ENCODE measurements at regions not wholly inside any gene's neighbourhood (a gene's known extent, or its start where the extent isn't known, plus 50 kb on each side); places are given as distances from the start of the nearest gene placed in this dataset.

DNA sequence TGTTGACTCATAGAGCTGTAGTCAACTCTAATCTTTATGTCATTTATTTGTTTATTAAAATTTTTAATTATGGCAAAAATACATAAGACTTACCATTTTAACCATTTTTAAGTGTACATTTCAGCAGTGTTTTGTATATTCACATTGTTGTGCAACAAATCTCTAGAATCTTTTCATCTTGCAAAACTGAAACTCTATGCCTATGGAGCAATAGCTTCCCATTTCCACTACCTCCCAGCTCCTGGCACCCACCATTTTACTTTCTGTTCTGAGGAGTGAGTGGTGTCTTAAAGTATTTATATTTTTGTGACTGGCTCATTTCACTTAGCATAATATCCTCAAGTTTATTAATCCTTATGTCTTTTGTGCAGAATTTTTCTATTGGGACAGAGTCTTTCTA, 181.0 kb downstream of the GPAT3 start:
- no peak for DNase-seq (ENCODE audit: low spot score)

DNA sequence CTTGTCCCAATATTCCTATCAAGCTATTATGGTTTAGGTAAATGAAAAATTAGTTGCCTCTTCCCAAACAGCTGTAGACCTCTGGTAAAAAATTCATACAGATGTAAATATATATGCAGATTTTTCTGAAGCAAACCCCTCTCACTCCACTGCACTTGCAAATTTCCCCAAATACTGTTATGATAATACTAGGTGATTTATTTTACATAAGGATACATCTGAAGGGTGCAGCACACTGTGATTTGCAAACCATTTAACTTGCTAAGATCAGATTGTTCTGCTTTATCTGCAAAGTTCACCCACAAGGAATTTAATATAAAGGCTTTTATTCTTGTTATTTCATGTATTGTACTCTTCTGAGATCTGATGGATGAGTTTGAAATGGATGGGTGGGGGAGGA, 177.0 kb downstream of the GPAT3 start:
- no peak for DNase-seq (ENCODE audit: low spot score)

DNA sequence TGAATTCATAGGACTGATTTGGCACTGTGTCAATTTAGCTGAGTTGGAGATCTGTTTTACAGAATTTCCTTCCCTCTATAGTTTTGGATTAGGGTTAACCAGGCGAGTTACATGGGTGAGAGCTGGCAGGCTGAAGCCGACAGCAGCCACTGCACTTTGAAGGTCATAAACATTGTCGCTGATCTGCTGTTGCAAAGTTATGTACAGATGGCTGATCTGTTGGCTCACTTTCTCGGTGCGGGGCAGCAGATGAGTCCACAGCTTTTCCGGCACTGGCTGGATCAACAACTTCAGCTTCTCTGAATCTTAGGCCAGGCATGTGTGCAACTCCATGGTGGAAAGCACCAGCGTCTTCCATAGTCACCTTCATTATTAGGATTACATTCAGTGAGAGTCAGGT, 173.7 kb downstream of the GPAT3 start:
- no peak for DNase-seq (ENCODE audit: low spot score)

DNA sequence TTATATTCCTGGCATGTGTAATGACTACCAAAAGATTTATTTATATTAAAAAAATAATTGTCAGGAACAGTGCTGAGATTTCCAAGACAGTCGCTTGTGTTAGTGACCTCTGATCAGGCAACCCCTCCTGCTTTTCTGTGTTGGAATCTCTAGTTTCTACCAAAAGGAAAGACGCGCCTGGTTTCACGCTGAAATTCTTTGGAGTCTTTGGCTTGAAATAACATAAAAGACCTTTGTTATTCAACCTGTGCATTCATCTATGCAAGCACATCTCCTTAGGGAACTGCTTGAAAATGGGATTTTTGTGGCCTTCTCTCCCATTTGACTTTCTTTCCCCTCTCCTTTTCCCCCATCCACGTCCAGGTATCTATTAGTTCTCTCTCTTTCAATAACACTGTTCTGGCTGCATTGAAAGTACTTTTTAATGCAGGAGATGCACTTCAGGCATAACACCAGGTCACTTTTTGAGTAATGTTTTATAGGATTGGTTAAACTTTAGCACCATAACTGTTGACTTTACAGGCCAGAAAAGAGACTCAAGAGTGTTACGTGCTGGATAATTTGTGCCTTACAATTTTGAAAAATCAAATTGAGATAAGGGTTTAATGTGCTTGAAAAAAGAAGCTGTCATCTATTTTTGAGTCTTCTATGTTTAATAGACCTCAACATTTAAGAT, 172.7 kb downstream of the GPAT3 start:
- DNase-seq (ENCODE audit: low spot score), result no peak

DNA sequence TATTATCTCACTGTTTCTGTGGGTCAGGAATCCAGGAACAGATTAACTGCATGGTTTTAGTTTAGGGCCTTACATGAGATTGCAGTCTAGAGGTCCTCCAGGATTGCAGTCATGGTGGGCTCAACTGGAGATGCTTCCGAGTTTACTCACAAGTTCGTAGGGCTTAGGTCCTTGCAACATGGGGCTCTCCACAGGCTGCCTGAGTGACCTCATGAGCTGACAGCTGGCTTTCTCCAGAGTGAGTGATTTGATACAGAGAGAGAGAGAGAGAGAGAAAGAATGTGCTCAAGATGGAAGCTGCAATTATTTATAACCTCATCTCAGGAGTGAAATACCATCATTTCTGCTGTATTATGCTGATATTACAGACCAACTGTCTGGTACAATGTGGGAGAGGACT, 168.9 kb downstream of the GPAT3 start:
- DNase-seq (ENCODE audit: low spot score), result no peak

DNA sequence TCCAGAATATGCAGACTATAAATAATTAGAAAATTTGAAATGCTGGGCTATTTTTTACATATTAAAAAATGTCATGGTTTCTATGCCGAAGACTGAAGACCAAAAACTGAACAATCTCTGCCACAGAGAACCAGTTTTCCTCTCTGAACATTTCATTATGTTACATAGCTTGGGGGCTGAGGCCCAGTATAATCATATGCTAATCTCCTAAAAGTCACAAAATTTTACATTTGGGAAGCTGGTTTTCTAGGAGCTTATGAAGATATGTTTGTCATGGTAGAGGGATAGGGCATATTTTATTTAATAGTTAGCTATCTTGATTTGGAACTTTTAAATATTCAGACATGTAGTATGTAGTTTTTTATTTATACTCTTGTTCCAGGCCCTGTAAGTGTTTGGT, 167.8 kb downstream of the GPAT3 start:
- DNase-seq (ENCODE audit: low spot score), result no peak

DNA sequence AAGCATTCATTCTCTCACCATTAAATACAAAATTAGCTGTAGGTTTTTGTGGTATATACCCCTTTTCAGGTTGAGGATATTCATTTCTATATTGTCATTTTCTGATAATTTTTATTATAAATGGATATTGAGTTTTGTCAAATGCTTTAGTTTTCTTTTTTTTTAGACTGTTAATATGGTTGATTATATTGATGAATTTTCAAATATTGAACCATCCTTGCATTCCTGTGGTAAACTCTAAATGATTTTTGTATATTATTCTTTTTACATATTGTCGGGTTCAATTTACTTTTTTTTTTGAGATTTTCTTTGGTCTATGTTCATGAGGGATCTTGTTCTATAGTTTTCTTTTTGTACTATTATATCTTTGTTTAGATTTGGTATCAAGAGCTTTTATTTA, 165.1 kb downstream of the GPAT3 start:
- DNase-seq (ENCODE audit: low spot score), result no peak

DNA sequence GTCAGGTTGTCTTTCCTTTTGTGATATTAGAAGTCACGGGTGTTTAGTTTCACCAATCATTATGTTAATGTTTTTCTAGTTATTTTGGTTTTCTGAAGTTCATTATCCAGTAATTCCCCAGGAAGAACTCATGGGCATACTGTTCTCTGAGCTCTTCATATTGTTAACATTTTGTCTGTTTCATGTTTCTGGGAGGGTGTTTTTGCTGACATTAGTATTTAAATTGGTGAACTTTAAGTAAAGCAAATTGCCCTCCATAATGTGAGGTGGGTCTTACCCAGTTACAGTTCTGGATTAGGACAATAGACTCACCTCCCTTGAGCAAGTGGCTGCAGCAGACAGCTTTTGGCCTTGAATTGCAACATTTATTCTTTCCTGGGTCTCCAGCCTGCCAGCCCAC, 163.4 kb downstream of the GPAT3 start:
- DNase-seq (ENCODE audit: low spot score), result no peak

DNA sequence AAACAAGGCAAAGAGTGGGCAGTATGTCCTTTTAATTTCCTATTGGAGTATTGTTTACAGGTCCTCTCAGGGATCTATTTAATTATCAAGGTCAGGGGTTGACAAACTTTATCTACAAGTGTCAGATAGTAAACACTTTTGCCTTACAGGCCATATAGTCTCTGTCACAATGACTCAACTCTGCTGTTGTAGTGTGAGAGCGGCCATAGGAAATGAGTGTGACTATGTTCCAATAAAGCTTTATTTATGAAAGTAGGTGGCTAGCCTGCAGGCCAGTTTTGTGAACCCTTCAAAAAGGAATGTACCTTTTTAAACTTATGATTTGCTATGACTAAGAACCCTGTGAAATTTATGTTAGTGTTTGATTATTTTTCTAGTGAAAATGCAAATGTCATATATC, 156.1 kb downstream of the GPAT3 start:
- no peak for DNase-seq (ENCODE audit: low spot score)

DNA sequence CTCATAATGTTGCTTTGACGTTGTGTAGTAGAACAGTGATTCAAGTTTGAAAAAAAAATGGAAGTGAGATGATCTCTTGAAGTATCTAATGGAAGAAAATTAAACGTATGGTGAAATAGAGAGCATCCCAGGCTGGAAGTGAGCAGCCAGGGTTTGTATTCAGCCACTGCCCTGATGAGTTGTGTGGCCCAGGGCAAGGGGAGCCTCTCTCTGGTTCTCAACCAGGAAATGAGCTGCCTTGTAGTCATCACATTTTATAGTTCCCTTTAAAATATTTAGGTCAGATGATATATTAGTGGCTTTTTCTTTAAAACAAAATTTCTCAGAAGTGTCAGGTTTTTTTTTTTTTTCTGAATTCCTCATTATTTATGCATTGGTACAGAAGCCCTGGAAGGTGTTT, 150.3 kb downstream of the GPAT3 start:
- no peak for DNase-seq (ENCODE audit: low spot score)

DNA sequence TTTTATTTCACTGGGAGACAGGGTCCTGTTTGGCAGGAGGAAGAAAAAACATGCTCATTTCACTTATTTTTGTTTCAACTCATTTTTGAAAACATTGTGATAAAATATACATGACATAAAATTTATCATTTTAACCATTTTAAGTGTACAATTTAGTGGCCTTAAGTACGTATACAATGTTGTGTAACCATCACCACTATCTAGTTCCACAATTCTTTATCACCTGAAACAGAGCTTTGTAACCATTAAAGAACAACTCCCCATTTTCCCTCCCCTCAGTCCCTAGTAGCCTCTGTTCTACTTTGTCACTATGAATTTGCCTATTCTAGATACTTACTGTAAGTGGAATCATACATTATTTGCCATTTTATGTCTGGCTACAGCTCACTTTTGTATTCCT, 143.8 kb downstream of the GPAT3 start:
- DNase-seq (ENCODE audit: low spot score), result no peak

DNA sequence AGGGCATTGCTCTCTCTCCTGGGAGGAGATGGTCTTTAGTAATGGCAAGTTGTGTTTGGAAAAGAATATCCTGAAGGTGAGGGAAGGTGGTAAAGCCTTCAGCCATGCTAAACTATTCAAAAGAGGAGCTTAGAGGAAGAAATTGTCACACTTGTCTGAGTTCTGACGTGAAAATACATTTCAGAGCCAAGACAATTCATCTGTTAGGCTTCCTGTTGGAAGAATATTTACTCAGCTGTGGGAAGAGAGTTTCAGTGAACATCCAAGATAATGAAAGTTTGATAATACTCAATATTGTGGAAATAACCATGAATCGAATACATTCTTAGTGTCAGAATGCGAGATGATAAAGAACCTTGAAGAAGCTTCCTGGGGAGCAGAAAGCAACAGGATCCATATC, 143.3 kb downstream of the GPAT3 start:
- no peak for DNase-seq (ENCODE audit: low spot score)

DNA sequence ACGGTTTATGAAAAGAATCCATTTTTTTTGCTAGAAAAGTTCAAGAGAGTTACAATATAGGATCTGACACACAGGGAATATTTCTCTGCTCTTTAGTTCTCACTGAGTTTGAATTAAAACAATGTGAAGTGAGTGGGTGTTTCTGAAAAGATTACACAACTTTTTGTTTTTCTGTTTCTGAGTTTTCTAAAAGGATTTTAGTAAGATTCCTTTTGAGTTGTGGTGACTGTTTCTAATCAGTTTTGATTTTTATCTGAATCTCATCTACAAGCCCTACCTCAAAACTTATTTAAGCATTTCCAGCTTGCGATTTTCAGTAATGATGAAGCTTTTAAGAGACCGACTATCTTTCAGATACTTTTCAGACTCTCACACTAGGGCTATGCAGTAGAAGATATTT, 141.7 kb downstream of the GPAT3 start:
- no peak for DNase-seq (ENCODE audit: low spot score)

DNA sequence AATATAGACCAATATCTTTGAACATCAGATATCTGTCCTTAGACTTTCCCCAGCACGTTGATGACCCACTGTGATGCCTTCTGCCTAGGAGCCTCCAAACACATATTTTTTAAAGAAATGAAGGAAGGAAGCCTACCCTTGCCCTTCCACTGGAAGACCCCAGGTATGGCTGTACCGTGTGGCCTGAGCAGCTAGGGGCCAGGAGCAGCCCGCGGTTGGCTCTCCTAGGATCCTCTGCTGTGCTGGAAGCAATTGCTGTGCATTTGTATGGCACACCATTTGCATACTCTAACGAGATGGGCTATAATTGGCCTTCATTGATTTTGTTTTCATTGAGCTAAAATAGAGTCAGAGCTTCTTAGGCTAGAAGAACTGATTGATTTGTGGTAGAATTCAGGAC, 128.8 kb downstream of the GPAT3 start:
- no peak for DNase-seq (ENCODE audit: low spot score)

DNA sequence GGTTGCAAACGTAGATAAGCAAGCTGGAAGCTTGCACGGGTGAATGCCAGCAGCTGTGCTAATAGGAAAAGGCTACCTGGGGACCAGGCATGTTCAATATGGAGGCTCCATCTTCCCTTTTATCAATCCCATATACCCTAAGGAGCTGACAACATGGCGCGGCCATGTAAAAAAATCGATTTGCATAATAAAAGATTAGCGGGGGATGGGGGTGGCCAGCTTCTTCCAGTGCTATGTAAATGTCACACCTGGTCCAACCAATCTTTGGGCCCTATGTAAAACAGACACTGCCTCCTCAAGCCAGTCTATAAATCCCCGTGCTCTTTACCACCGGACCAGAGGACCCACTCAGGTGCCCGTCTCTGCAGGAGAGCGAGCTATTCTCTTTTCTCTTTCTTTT, 128.2 kb downstream of the GPAT3 start:
- DNase-seq (ENCODE audit: low spot score), result no peak

DNA sequence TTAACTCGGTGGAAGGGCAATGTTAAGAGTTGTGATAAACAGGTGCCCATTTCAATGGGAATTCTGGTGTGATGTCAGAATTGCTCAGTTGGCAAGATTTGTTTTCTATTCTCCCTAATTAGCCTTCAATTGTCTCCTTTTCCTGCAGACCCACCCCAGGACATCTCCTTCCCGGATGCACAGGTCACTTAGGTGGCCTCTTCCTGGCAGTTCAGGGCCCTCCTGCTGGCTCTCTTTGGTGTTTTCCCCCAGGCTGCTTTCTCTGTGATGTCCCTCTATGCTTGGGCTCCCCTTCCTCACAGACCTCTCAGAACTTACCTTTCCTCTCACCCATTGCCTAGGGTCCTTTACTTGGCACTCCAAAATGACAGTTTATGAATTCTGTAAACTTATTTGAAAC, 126.3 kb downstream of the GPAT3 start:
- DNase-seq (ENCODE audit: low spot score), result no peak

DNA sequence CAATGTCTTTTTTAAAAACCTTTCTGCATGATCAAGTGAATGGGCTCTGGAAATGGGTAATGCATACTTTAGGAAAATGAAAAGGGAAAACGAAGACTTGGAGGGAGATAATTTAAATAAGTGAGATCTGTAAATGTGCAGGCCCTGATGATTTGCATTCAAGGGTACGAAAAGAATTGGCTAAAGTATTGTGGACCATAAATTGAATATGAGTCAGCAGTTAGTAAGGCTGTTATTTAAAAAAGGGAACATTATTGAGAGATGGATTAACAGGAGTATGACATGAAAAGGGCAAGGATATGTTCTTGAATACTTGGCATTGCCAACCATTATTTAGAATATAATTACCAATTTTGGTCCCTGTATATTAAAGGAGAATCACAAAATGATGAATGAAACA, 125.5 kb downstream of the GPAT3 start:
- no peak for DNase-seq (ENCODE audit: low spot score)

DNA sequence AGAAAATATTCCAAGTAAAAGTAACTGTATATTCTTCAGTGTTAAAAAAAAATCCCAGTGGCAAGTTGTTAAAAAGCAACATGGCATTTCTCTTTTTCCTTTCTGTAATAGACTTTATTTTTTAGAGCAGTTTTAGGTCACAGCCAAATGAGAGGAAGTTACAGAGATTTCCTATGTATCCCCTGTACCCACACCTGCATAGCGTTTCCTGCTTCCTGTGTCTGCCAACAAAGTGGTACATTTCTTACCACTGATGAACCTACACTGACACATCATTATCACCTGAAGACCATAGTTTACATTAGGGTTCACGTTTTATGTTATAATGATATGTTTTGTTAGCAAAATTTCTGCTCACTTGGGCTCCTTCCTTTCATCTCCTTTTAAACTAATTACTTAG, 124.7 kb downstream of the GPAT3 start:
- DNase-seq (ENCODE audit: low spot score), result no peak

DNA sequence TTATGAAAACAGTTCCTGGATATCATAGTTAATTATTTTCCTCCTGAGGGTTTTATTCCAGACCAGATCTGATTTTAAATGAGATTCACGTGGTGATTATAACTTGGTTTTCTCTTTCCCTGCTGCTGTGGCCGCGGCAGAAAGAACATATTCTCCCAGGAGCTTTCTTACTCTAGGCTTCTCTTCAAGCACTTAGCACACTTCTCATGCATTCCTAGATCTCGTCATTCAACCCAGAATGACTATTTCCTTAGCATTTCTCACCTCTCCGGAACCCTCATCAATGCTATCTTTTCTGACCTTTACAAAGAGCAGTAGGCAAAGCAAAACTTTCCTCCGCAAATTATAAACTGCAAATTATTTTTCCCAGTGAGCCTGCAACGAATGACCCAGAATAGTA, 122.9 kb downstream of the GPAT3 start:
- no peak for DNase-seq (ENCODE audit: low spot score)

DNA sequence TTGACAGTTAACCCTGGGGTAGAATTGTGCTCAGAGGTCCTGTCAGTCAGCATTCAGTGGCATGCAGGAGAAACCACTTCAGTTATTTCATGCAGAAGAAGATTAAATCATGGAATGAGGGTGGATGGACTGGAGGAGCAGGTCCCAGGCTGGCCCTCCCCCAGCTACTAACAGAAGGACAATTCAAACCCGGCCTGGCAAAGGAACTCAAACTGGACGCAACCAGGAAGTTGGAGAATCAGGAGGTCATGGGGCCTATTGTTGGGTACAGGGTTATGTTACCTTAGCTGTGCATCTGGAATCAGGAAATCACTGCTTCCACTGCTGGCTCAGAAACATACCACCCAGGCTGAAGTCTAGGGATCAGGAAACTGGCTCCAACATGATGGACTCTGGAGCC, 121.4 kb downstream of the GPAT3 start:
- no peak for DNase-seq (ENCODE audit: low spot score)
